Thoracic aorta (tissue), 2 donors: ENCODE measurements at regions not wholly inside any gene's neighbourhood (a gene's known extent, or its start where the extent isn't known, plus 50 kb on each side); places are given as distances from the start of the nearest gene placed in this dataset.

ENCODE experiments used
- ATAC-seq: fragments of 150-250 bp; one replicate; pipeline ENCODE4 v1.8.0; 2017; ENCODE audit warnings: low read depth; ENCODE audit not compliant: insufficient number of reproducible peaks, low FRiP score
- DNase-seq: peaks from one replicate; pipeline ENCODE4 v3.0.0-alpha.2; 2020; ENCODE audit warnings: low spot score
- H3K27ac ChIP-seq, 2 donors: fragments of 200-600 bp; sonication (generic); 1 replicate in 1 of 2; 2 replicates in 1 of 2; pipeline ENCODE4 v1.5.1; 2016; ENCODE audit warnings: mild to moderate bottlenecking in 2 of 2, moderate library complexity in 2 of 2
- H3K27me3 ChIP-seq: fragments of 200-600 bp; sonication (generic); replicated peaks from 2 replicates; pipeline ENCODE4 v1.6.0; 2016; ENCODE audit warnings: mild to moderate bottlenecking; ENCODE audit not compliant: insufficient read depth
- H3K36me3 ChIP-seq: fragments of 200-600 bp; sonication (generic); one replicate; pipeline ENCODE4 v1.5.1; 2016
- H3K4me1 ChIP-seq, 2 donors: fragments of 200-600 bp; sonication (generic); 1 replicate in 1 of 2; 2 replicates in 1 of 2; pipeline versions ENCODE4 v1.5.1 to v1.6.0; 2016; ENCODE audit warnings: low read depth in 2 of 2, mild to moderate bottlenecking in 1 of 2; ENCODE audit not compliant: control insufficient read depth in 1 of 2
- H3K4me3 ChIP-seq: fragments of 200-600 bp; sonication (generic); 2 replicates; pipeline ENCODE4 v1.5.1; 2016; ENCODE audit warnings: mild to moderate bottlenecking
- H3K9me3 ChIP-seq: fragments of 200-600 bp; sonication (generic); 2 replicates; pipeline ENCODE4 v1.5.1; 2016
- CTCF ChIP-seq: fragments of 200-600 bp; sonication (generic); IDR thresholded peaks from one replicate; pipeline ENCODE4 v1.5.1; 2019; ENCODE audit warnings: antibody characterized with exemption

- no peak overlapping the region for H3K27ac ChIP-seq
- DNase-seq (no peak), ATAC-seq (no peak)
- H3K27me3 ChIP-seq = no peaks in the 10 kb centered on the region
- TF ChIP-seq CTCF = no peak
- no peaks in the 10 kb centered on the region for H3K9me3 ChIP-seq
- H3K4me3 ChIP-seq = no peak overlapping the region
- no peaks in the 10 kb centered on the region for H3K36me3 ChIP-seq
- H3K4me1 ChIP-seq = peaks cover 3 to 16% of the 10 kb centered on the region in 2 donors
Observed at GRCh38 chr2:181376442-181376841, 80.7 kb upstream of the ITGA4 start.

GRCh38 chr2:181376999-181377398 is 80.2 kb upstream of the ITGA4 start:
- peaks cover 0 to 11% of the 10 kb centered on the region in 2 donors for H3K4me1 ChIP-seq
- H3K27me3 ChIP-seq = no peaks in the 10 kb centered on the region
- no peak for ATAC-seq
- H3K9me3 ChIP-seq = no peaks in the 10 kb centered on the region
- no peak for TF ChIP-seq CTCF
- H3K27ac ChIP-seq = no peak overlapping the region
- no peak for DNase-seq
- no peaks in the 10 kb centered on the region for H3K36me3 ChIP-seq
- no peak overlapping the region for H3K4me3 ChIP-seq

- H3K27me3 ChIP-seq = no peaks in the 10 kb centered on the region
- TF ChIP-seq CTCF = no peak
- no peaks in the 10 kb centered on the region for H3K9me3 ChIP-seq
- no peak overlapping the region for H3K4me3 ChIP-seq
- no peaks in the 10 kb centered on the region for H3K36me3 ChIP-seq
- no peaks in the 10 kb centered on the region for H3K4me1 ChIP-seq
- no peak overlapping the region for H3K27ac ChIP-seq
- ATAC-seq = no peak
- no peak for DNase-seq
Observed at GRCh38 chr2:181378491-181378890, 78.7 kb upstream of the ITGA4 start.

GRCh38 chr2:181380581-181380980 is 76.6 kb upstream of the ITGA4 start:
- Histone ChIP-seq H3K36me3 (no peaks in the 10 kb centered on the region), H3K4me3 (no peak overlapping the region), H3K27me3 (no peaks in the 10 kb centered on the region), H3K9me3 (no peaks in the 10 kb centered on the region), H3K4me1 (no peaks in the 10 kb centered on the region), H3K27ac (no peak overlapping the region)
- ATAC-seq (no peak), DNase-seq (no peak)
- no peak for TF ChIP-seq CTCF

GRCh38 chr2:181384923-181385322 is 72.3 kb upstream of the ITGA4 start:
- no peak for TF ChIP-seq CTCF
- ATAC-seq = no peak
- Histone ChIP-seq H3K27ac (no peak overlapping the region), H3K4me1 (no peaks in the 10 kb centered on the region), H3K9me3 (no peaks in the 10 kb centered on the region), H3K27me3 (no peaks in the 10 kb centered on the region), H3K4me3 (no peak overlapping the region), H3K36me3 (no peaks in the 10 kb centered on the region)
- DNase-seq = no peak
